Uterus (tissue), 3 donors: ENCODE measurements at regions not wholly inside any gene's neighbourhood (a gene's known extent, or its start where the extent isn't known, plus 50 kb on each side); places are given as distances from the start of the nearest gene placed in this dataset.

Experiments used
- DNase-seq, 2 donors: peaks; one replicate each; pipeline ENCODE4 v3.0.0-alpha.2; 2019 to 2020
- H3K27ac ChIP-seq, 2 donors: fragments of 200-600 bp; sonication (generic); 1 replicate in 1 of 2; 2 replicates in 1 of 2; pipeline ENCODE4 v1.5.1; 2016 to 2018
- H3K27me3 ChIP-seq, 2 donors: fragments of 200-600 bp; sonication (generic); one replicate each; pipeline ENCODE4 v1.5.1; 2018 to 2019; ENCODE audit warnings: control low read depth in 1 of 2
- H3K36me3 ChIP-seq, 2 donors: fragments of 200-600 bp; sonication (generic); one replicate each; pipeline ENCODE4 v1.5.1; 2019; ENCODE audit warnings: control low read depth in 1 of 2
- H3K4me1 ChIP-seq, 2 donors: fragments of 200-600 bp; sonication (generic); one replicate each; pipeline ENCODE4 v1.5.1; 2018 to 2019; ENCODE audit warnings: control low read depth in 1 of 2
- H3K4me3 ChIP-seq, 2 donors: fragments of 200-600 bp; sonication (generic); 1 replicate in 1 of 2; 2 replicates in 1 of 2; pipeline ENCODE4 v1.5.1; 2018 to 2019; ENCODE audit warnings: mild to moderate bottlenecking in 1 of 2
- H3K9me3 ChIP-seq, 2 donors: fragments of 200-600 bp; sonication (generic); one replicate each; pipeline ENCODE4 v1.5.1; 2019; ENCODE audit warnings: control low read depth in 1 of 2
- CTCF ChIP-seq, 4 experiments: fragments of 200-600 bp in 2 of 4; fragments of 450-650 bp in 2 of 4; sonication (generic) in 2 of 4; IDR thresholded peaks; one replicate each; pipeline ENCODE4 v1.5.1; 2016 to 2019; ENCODE audit warnings: antibody characterized with exemption in 4 of 4, mild to moderate bottlenecking in 2 of 4, moderate library complexity in 1 of 4
- POLR2A ChIP-seq, 2 donors: fragments of 450-650 bp; IDR thresholded peaks; one replicate each; pipeline ENCODE4 v1.6.1; 2016; ENCODE audit warnings: antibody characterized with exemption in 2 of 2, mild to moderate bottlenecking in 1 of 2, moderate library complexity in 1 of 2
- intact Hi-C: fragments of 100-400 bp; cut with DNase I; formaldehyde crosslinking; loops from one replicate; pipeline ENCODE4 v1.15.1; 2023; ENCODE audit warnings: low total_unique reads
- donor health status: DM: yes; HTN: yes; CAD: no.

- H3K27ac ChIP-seq, result no peak overlapping the region
- no peak overlapping the region for H3K4me3 ChIP-seq
- TF ChIP-seq CTCF (IDR thresholded peaks at IDR 0.05) (no peak), POLR2A (IDR thresholded peaks at IDR 0.05) (no peak)
These were observed 828.4 kb upstream of the SALL3 start for GRCh38 chr18:78151234-78151633.

GRCh38 chr18:78151948-78152725, 827.5 kb upstream of the SALL3 start:
- TF ChIP-seq POLR2A (IDR thresholded peaks at IDR 0.05), result no peak
- TF ChIP-seq CTCF (IDR thresholded peaks at IDR 0.05), result no peak
- DNase-seq, result no peak

More at GRCh38 chr18:78151234-78151633, 828.4 kb upstream of the SALL3 start:
- intact Hi-C loops, result no loop called here
- Histone ChIP-seq H3K27me3 (no peaks in the 10 kb centered on the region), H3K36me3 (no peaks in the 10 kb centered on the region), H3K9me3 (no peaks in the 10 kb centered on the region), H3K4me1 (no peaks in the 10 kb centered on the region)
- no peak for DNase-seq

GRCh38 chr18:78153362-78153761, 826.3 kb upstream of the SALL3 start:
- H3K9me3 ChIP-seq, result no peaks in the 10 kb centered on the region
- TF ChIP-seq CTCF (IDR thresholded peaks at IDR 0.05) (no peak), POLR2A (IDR thresholded peaks at IDR 0.05) (no peak)
- no peak for DNase-seq
- intact Hi-C loops, result no loop called here
- H3K36me3 ChIP-seq, result no peaks in the 10 kb centered on the region
- no peak overlapping the region for H3K4me3 ChIP-seq
- no peaks in the 10 kb centered on the region for H3K4me1 ChIP-seq
- no peaks in the 10 kb centered on the region for H3K27me3 ChIP-seq
- H3K27ac ChIP-seq, result no peak overlapping the region

More at GRCh38 chr18:78151948-78152725, 827.5 kb upstream of the SALL3 start:
- no peaks in the 10 kb centered on the region for H3K36me3 ChIP-seq
- no peaks in the 10 kb centered on the region for H3K4me1 ChIP-seq
- intact Hi-C loops, result no loop called here
- no peaks in the 10 kb centered on the region for H3K9me3 ChIP-seq
- H3K27me3 ChIP-seq, result no peaks in the 10 kb centered on the region
- no peak overlapping the region for H3K27ac ChIP-seq
- H3K4me3 ChIP-seq, result no peak overlapping the region

- no peaks in the 10 kb centered on the region for H3K27me3 ChIP-seq
- no peaks in the 10 kb centered on the region for H3K9me3 ChIP-seq
- H3K4me3 ChIP-seq, result no peak overlapping the region
- DNase-seq, result no peak
- H3K36me3 ChIP-seq, result no peaks in the 10 kb centered on the region
- TF ChIP-seq POLR2A (IDR thresholded peaks at IDR 0.05) (no peak), CTCF (IDR thresholded peaks at IDR 0.05) (no peak)
- H3K27ac ChIP-seq, result no peak overlapping the region
- intact Hi-C loops, result no loop called here
- H3K4me1 ChIP-seq, result no peaks in the 10 kb centered on the region
These were observed 825.2 kb upstream of the SALL3 start for GRCh38 chr18:78154444-78154843.

- intact Hi-C loops, result no loop called here
- no peak overlapping the region for H3K4me3 ChIP-seq
- TF ChIP-seq POLR2A (IDR thresholded peaks at IDR 0.05) (no peak), CTCF (IDR thresholded peaks at IDR 0.05) (no peak)
- H3K27me3 ChIP-seq, result no peaks in the 10 kb centered on the region
- DNase-seq, result no peak
- no peak overlapping the region for H3K27ac ChIP-seq
- H3K4me1 ChIP-seq, result no peaks in the 10 kb centered on the region
- H3K36me3 ChIP-seq, result no peaks in the 10 kb centered on the region
- H3K9me3 ChIP-seq, result no peaks in the 10 kb centered on the region
These were observed 824.8 kb upstream of the SALL3 start for GRCh38 chr18:78154853-78155252.
